SU-DHL-6 (cell line): ENCODE measurements at regions not wholly inside any gene's neighbourhood (a gene's known extent, or its start where the extent isn't known, plus 50 kb on each side); places are given as distances from the start of the nearest gene placed in this dataset.

Experiments used
- H2AFZ ChIP-seq: fragments of 200-600 bp; sonication (generic); 2 replicates; pipeline ENCODE4 v1.6.1; 2014; ENCODE audit warnings: low read depth, mild to moderate bottlenecking, moderate library complexity, mixed read lengths, antibody characterized with exemption, low read length; ENCODE audit not compliant: severe bottlenecking
- H3F3A ChIP-seq: fragments of 200-600 bp; shearing (Covaris generic); 2 replicates; pipeline ENCODE4 v1.6.0; 2016; ENCODE audit warnings: antibody characterized with exemption, mild to moderate bottlenecking; ENCODE audit not compliant: insufficient read depth
- H3K27ac ChIP-seq: fragments of 200-600 bp; sonication (generic); 2 replicates; pipeline ENCODE4 v1.5.1; 2016; ENCODE audit warnings: low read depth, mild to moderate bottlenecking, low read length, moderate library complexity, mixed read lengths
- H3K27me3 ChIP-seq: fragments of 200-600 bp; sonication (generic), shearing (Covaris generic); 2 replicates; pipeline ENCODE4 v1.6.0; 2014; ENCODE audit warnings: mild to moderate bottlenecking, low read length
- H3K36me3 ChIP-seq: fragments of 200-600 bp; sonication (generic); 2 replicates; pipeline ENCODE4 v1.6.1; 2014; ENCODE audit warnings: mild to moderate bottlenecking, low read length, mixed read lengths
- H3K4me2 ChIP-seq: fragments of 300-600, 200-600 bp; shearing (Covaris generic), sonication (generic); 2 replicates; pipeline ENCODE4 v1.6.0; 2014; ENCODE audit warnings: low read length, low read depth, mild to moderate bottlenecking; ENCODE audit not compliant: poor library complexity, severe bottlenecking
- H3K4me3 ChIP-seq: fragments of 200-600 bp; sonication (generic); 2 replicates; pipeline ENCODE4 v1.5.1; 2014; ENCODE audit warnings: antibody characterized with exemption, low read length, mild to moderate bottlenecking, mixed read lengths; ENCODE audit not compliant: insufficient read depth, poor library complexity, severe bottlenecking
- H3K79me2 ChIP-seq: fragments of 200-600 bp; sonication (generic); 2 replicates; pipeline ENCODE4 v1.6.1; 2014; ENCODE audit warnings: mild to moderate bottlenecking, low read length, moderate library complexity; ENCODE audit not compliant: insufficient read depth
- H3K9ac ChIP-seq: fragments of 200-600 bp; sonication (generic); 2 replicates; pipeline ENCODE4 v1.7.0; 2014; ENCODE audit warnings: mild to moderate bottlenecking, low read length
- H3K9me2 ChIP-seq: fragments of 200-600 bp; sonication (generic); replicated peaks from 2 replicates; pipeline ENCODE4 v1.6.1; 2014; ENCODE audit warnings: low read length; ENCODE audit not compliant: insufficient read depth
- H3K9me3 ChIP-seq: fragments of 200-600 bp; sonication (generic); 2 replicates; pipeline ENCODE4 v1.6.1; 2014; ENCODE audit warnings: low read length, mixed read lengths; ENCODE audit not compliant: insufficient read depth
- H4K20me1 ChIP-seq: fragments of 200-600 bp; sonication (generic); 2 replicates; pipeline ENCODE4 v1.6.1; 2014; ENCODE audit warnings: low read depth, mild to moderate bottlenecking, antibody characterized with exemption, low read length, moderate library complexity, mixed read lengths
- EZH2phosphoT487 ChIP-seq: fragments of 200-600 bp; sonication (generic), shearing (Covaris generic); conservative IDR thresholded peaks from 2 replicates; pipeline ENCODE4 v1.6.1; 2018; ENCODE audit warnings: mild to moderate bottlenecking, antibody characterized with exemption, low read length, moderate library complexity, mixed read lengths
- TF ChIP-seq, protein P1 (sequence below): fragments of 200-600 bp; sonication (generic); IDR thresholded peaks from one replicate; pipeline ENCODE4 v1.5.1; 2017; ENCODE audit warnings: antibody characterized with exemption, mild to moderate bottlenecking, low read length, moderate library complexity; ENCODE audit not compliant: insufficient read depth, poor library complexity, severe bottlenecking

DNA sequence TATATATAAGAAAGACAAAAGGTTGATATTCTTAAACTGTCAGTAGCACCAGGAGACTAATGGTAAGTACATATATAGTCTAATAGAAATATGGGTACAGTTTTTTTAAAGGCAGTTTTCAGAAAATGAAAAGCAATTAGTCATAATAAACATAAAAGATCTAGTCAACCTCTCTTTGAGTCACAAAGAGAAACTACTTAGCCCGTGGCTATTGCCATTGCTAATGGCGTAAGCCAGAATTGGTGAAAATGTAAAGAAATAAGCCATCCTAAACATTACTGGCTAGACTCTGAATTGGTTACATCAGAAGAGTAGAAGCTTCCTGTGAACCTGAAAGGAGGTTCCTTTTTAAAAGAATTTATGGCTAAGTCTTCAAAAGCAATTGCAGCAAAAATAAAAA is 668.7 kb upstream of the CPEB2 start:
- H3K27me3 ChIP-seq, result no peaks in the 10 kb centered on the region
- H3K9ac ChIP-seq, result no peak overlapping the region
- H3K4me2 ChIP-seq, result no peak overlapping the region
- no peaks in the 10 kb centered on the region for H3K9me3 ChIP-seq
- no peak overlapping the region for H2AFZ ChIP-seq
- no peaks in the 10 kb centered on the region for H3K36me3 ChIP-seq
- TF ChIP-seq, protein P1, sequence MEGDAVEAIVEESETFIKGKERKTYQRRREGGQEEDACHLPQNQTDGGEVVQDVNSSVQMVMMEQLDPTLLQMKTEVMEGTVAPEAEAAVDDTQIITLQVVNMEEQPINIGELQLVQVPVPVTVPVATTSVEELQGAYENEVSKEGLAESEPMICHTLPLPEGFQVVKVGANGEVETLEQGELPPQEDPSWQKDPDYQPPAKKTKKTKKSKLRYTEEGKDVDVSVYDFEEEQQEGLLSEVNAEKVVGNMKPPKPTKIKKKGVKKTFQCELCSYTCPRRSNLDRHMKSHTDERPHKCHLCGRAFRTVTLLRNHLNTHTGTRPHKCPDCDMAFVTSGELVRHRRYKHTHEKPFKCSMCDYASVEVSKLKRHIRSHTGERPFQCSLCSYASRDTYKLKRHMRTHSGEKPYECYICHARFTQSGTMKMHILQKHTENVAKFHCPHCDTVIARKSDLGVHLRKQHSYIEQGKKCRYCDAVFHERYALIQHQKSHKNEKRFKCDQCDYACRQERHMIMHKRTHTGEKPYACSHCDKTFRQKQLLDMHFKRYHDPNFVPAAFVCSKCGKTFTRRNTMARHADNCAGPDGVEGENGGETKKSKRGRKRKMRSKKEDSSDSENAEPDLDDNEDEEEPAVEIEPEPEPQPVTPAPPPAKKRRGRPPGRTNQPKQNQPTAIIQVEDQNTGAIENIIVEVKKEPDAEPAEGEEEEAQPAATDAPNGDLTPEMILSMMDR, result no peak
- TF ChIP-seq EZH2phosphoT487, result no peak
- no peaks in the 10 kb centered on the region for H3F3A ChIP-seq
- H4K20me1 ChIP-seq, result no peaks in the 10 kb centered on the region
- H3K27ac ChIP-seq, result no peak overlapping the region
- no peaks in the 10 kb centered on the region for H3K9me2 ChIP-seq
- no peak overlapping the region for H3K4me3 ChIP-seq
- H3K79me2 ChIP-seq, result no peaks in the 10 kb centered on the region

- Histone ChIP-seq H3K4me2 (no peak overlapping the region), H3K36me3 (no peaks in the 10 kb centered on the region), H3K27me3 (no peaks in the 10 kb centered on the region), H3K27ac (no peak overlapping the region), H3K9ac (no peak overlapping the region), H3F3A (no peaks in the 10 kb centered on the region), H3K79me2 (no peaks in the 10 kb centered on the region), H3K4me3 (no peak overlapping the region), H3K9me3 (no peaks in the 10 kb centered on the region), H2AFZ (no peak overlapping the region), H3K9me2 (no peaks in the 10 kb centered on the region), H4K20me1 (no peaks in the 10 kb centered on the region)
- TF ChIP-seq, protein P1, result no peak
- no peak for TF ChIP-seq EZH2phosphoT487
Measured at GRCh38 chr4:14334166-14334565, 668.1 kb upstream of the CPEB2 start.

GRCh38 chr4:14335872-14336271 is 666.4 kb upstream of the CPEB2 start:
- H4K20me1 ChIP-seq, result no peaks in the 10 kb centered on the region
- no peaks in the 10 kb centered on the region for H3K9me2 ChIP-seq
- H3K4me3 ChIP-seq, result no peak overlapping the region
- H3K9me3 ChIP-seq, result no peaks in the 10 kb centered on the region
- TF ChIP-seq, protein P1, result no peak
- TF ChIP-seq EZH2phosphoT487, result no peak
- no peak overlapping the region for H3K4me2 ChIP-seq
- H3K27me3 ChIP-seq, result no peaks in the 10 kb centered on the region
- no peaks in the 10 kb centered on the region for H3K79me2 ChIP-seq
- H3K9ac ChIP-seq, result no peak overlapping the region
- no peaks in the 10 kb centered on the region for H3K36me3 ChIP-seq
- no peak overlapping the region for H3K27ac ChIP-seq
- no peak overlapping the region for H2AFZ ChIP-seq
- no peaks in the 10 kb centered on the region for H3F3A ChIP-seq

- H3K9me2 ChIP-seq, result no peaks in the 10 kb centered on the region
- TF ChIP-seq, protein P1, result no peak
- TF ChIP-seq EZH2phosphoT487, result no peak
- no peak overlapping the region for H3K9ac ChIP-seq
- no peak overlapping the region for H3K4me2 ChIP-seq
- H3F3A ChIP-seq, result no peaks in the 10 kb centered on the region
- H3K27ac ChIP-seq, result no peak overlapping the region
- no peaks in the 10 kb centered on the region for H3K79me2 ChIP-seq
- H3K4me3 ChIP-seq, result no peak overlapping the region
- no peaks in the 10 kb centered on the region for H4K20me1 ChIP-seq
- H2AFZ ChIP-seq, result no peak overlapping the region
- H3K9me3 ChIP-seq, result no peaks in the 10 kb centered on the region
- H3K27me3 ChIP-seq, result no peaks in the 10 kb centered on the region
- no peaks in the 10 kb centered on the region for H3K36me3 ChIP-seq
Measured at GRCh38 chr4:14336656-14337055, 665.6 kb upstream of the CPEB2 start.
